CD4-positive, alpha-beta T cell (primary cell): ENCODE measurements at regions not wholly inside any gene's neighbourhood (a gene's known extent, or its start where the extent isn't known, plus 50 kb on each side); places are given as distances from the start of the nearest gene placed in this dataset.

ENCODE experiments used
- ATAC-seq: fragments of 200-7000 bp; cut with Tn5 transposase; one replicate; pipeline ENCODE4 v1.10.0; 2022; ENCODE audit warnings: mild to moderate bottlenecking; ENCODE audit not compliant: poor library complexity
- CTCF ChIA-PET: fragments of 350-600 bp; sonication (Branson Sonifier 250); formaldehyde crosslinking; loops from one replicate; lab custom pipeline; 2021; ENCODE audit warnings: antibody characterized with exemption, inconsistent platforms; lab: Charles Lee
- POLR2A ChIA-PET: fragments of 350-600 bp; sonication (Branson Sonifier 250); formaldehyde crosslinking; loops from one replicate; lab custom pipeline; 2021; ENCODE audit warnings: antibody characterized with exemption, inconsistent platforms; lab: Charles Lee
- DNase-seq, 14 experiments: peaks; one replicate each; pipeline ENCODE4 v3.0.0-alpha.2; 2013 to 2020; ENCODE audit warnings: mixed read lengths in 2 of 14
- H3K27ac ChIP-seq, 2 donors: one replicate each; pipeline versions ENCODE4 v1.5.1 to v1.7.0; 2013; ENCODE audit warnings: low read length in 2 of 2, low read depth in 1 of 2, mild to moderate bottlenecking in 1 of 2
- H3K27me3 ChIP-seq, 2 experiments: 1 replicate in 1 of 2; 2 replicates in 1 of 2; pipeline versions ENCODE4 v1.6.1 to v1.7.0; 2013; ENCODE audit warnings: low read length in 2 of 2, control low read depth in 1 of 2, mild to moderate bottlenecking in 1 of 2, moderate library complexity in 1 of 2; ENCODE audit not compliant: insufficient read depth in 2 of 2, control insufficient read depth in 1 of 2
- H3K36me3 ChIP-seq: one replicate; pipeline ENCODE4 v1.6.1; 2013; ENCODE audit warnings: low read length, control low read depth; ENCODE audit not compliant: insufficient read depth
- H3K4me1 ChIP-seq: one replicate; pipeline ENCODE4 v1.6.1; 2013; ENCODE audit warnings: low read length, control low read depth; ENCODE audit not compliant: insufficient read depth
- H3K4me3 ChIP-seq: one replicate; pipeline ENCODE4 v1.5.1; 2013; ENCODE audit warnings: mild to moderate bottlenecking, low read length, moderate library complexity
- H3K9me3 ChIP-seq, 2 experiments: 1 replicate in 1 of 2; 2 replicates in 1 of 2; pipeline versions ENCODE4 v1.6.1 to v1.7.0; 2013; ENCODE audit warnings: low read length in 2 of 2, mild to moderate bottlenecking in 2 of 2, control low read depth in 1 of 2, moderate library complexity in 1 of 2; ENCODE audit not compliant: control insufficient read depth in 1 of 2, insufficient read depth in 1 of 2
- H3K27ac Mint-ChIP-seq: one replicate; pipeline ENCODE4 v1.8.0; 2020; ENCODE audit warnings: mixed read lengths
- H3K27me3 Mint-ChIP-seq: one replicate; pipeline ENCODE4 v1.8.0; 2021; ENCODE audit warnings: mixed read lengths
- H3K36me3 Mint-ChIP-seq: one replicate; pipeline ENCODE4 v1.8.0; 2021; ENCODE audit warnings: low read depth, mixed read lengths
- H3K4me1 Mint-ChIP-seq: one replicate; pipeline ENCODE4 v1.8.0; 2021; ENCODE audit warnings: low read depth, mixed read lengths
- H3K4me3 Mint-ChIP-seq: one replicate; pipeline ENCODE4 v1.8.0; 2020; ENCODE audit warnings: mild to moderate bottlenecking, mixed read lengths
- H3K9me3 Mint-ChIP-seq: one replicate; pipeline ENCODE4 v1.8.0; 2020; ENCODE audit warnings: mixed read lengths
- CTCF ChIP-seq: fragments of 200-600 bp; IDR thresholded peaks from one replicate; pipeline ENCODE4 v1.8.0; 2022; ENCODE audit warnings: antibody characterized with exemption, mild to moderate bottlenecking
- intact Hi-C, 2 experiments: fragments of 100-400 bp; cut with DNase I in 1 of 2; cut with micrococcal nuclease in 1 of 2; formaldehyde crosslinking; loops; one replicate each; pipeline versions ENCODE4 v1.15.1 to v1.9.0; 2023 to 2025; cut with DNase I, micrococcal nuclease

- DNase-seq: no peak
- Histone ChIP-seq H3K4me1 (no peaks in the 10 kb centered on the region), H3K4me3 (no peak overlapping the region), H3K9me3 (peaks cover 11 to 15% of the 10 kb centered on the region in 2 experiments), H3K27me3 (peaks cover 21 to 23% of the 10 kb centered on the region in 2 experiments), H3K27ac (no peak overlapping the region), H3K36me3 (no peaks in the 10 kb centered on the region)
- Mint-ChIP-seq H3K27ac (no peak overlapping the region), H3K36me3 (no peaks in the 10 kb centered on the region), H3K27me3 (peaks cover 49% of the 10 kb centered on the region), H3K9me3 (peaks cover 3% of the 10 kb centered on the region), H3K4me1 (no peaks in the 10 kb centered on the region), H3K4me3 (no peak overlapping the region)
- ATAC-seq: no peak
- intact Hi-C loops: no loop called here
- ChIA-PET POLR2A (no interaction called here), CTCF (interaction anchor here (1.0 to 1.4 kb wide), 2 partner anchors 13 to 749 kb away, joined by 3 read pairs; no protein-coding TSS in a partner anchor)
- no peak for TF ChIP-seq CTCF
Measured at GRCh38 chr1:37325010-37325409, 149.4 kb upstream of the ZC3H12A start.

GRCh38 chr1:37325509-37326437, 148.6 kb upstream of the ZC3H12A start:
- Mint-ChIP-seq H3K9me3 (peaks cover 3% of the 10 kb centered on the region), H3K4me3 (no peak overlapping the region), H3K4me1 (no peaks in the 10 kb centered on the region), H3K27me3 (peaks cover 43% of the 10 kb centered on the region), H3K27ac (no peak overlapping the region), H3K36me3 (no peaks in the 10 kb centered on the region)
- Histone ChIP-seq H3K4me1 (no peaks in the 10 kb centered on the region), H3K9me3 (peaks cover 11 to 15% of the 10 kb centered on the region in 2 experiments), H3K27ac (no peak overlapping the region), H3K27me3 (peaks cover 21 to 23% of the 10 kb centered on the region in 2 experiments), H3K36me3 (no peaks in the 10 kb centered on the region), H3K4me3 (no peak overlapping the region)
- DNase-seq: no peak
- POLR2A ChIA-PET: no interaction called here
- no peak for TF ChIP-seq CTCF
- ATAC-seq: no peak
- CTCF ChIA-PET: no interaction called here
- intact Hi-C loops: no loop called here

- ATAC-seq (no peak), DNase-seq (no peak)
- no peaks in the 10 kb centered on the region for H3K36me3 Mint-ChIP-seq
- H3K27me3 Mint-ChIP-seq: peaks cover 18% of the 10 kb centered on the region
- H3K9me3 ChIP-seq: peaks cover 0 to 7% of the 10 kb centered on the region in 2 experiments
- no peak overlapping the region for H3K4me3 Mint-ChIP-seq
- no peaks in the 10 kb centered on the region for H3K9me3 Mint-ChIP-seq
- no peaks in the 10 kb centered on the region for H3K36me3 ChIP-seq
- H3K4me1 Mint-ChIP-seq: no peaks in the 10 kb centered on the region
- peaks cover 0 to 6% of the 10 kb centered on the region in 2 experiments for H3K27me3 ChIP-seq
- no peaks in the 10 kb centered on the region for H3K4me1 ChIP-seq
- intact Hi-C loops: no loop called here
- ChIA-PET POLR2A (no interaction called here), CTCF (no interaction called here)
- TF ChIP-seq CTCF: no peak
- H3K27ac Mint-ChIP-seq: no peak overlapping the region
- no peak overlapping the region for H3K4me3 ChIP-seq
- no peak overlapping the region for H3K27ac ChIP-seq
Measured at GRCh38 chr1:37332126-37332525, 142.3 kb upstream of the ZC3H12A start.
